PC-3 (cell line): ENCODE measurements at regions not wholly inside any gene's neighbourhood (a gene's known extent, or its start where the extent isn't known, plus 50 kb on each side); places are given as distances from the start of the nearest gene placed in this dataset.
"Not testable (repeated sequence)": the region's sequence is repeated elsewhere in the genome, so short reads cannot be mapped to it uniquely, and the experiment has no call there.

ENCODE experiments used
- ATAC-seq: fragments of 200-7000 bp; cut with Tn5 transposase; 2 replicates; pipeline ENCODE4 v1.9.1; 2020; ENCODE audit warnings: mild to moderate bottlenecking, moderate library complexity
- BruUV-seq: library from RNA; stranded (reverse); fragments of 400-500 nt; replicated peaks from 2 replicates; lab custom pipeline; 2021; lab: Mats Ljungman, UMichigan
- CTCF ChIA-PET: fragments of 300-600 bp; sonication (Branson Sonifier 250); formaldehyde crosslinking; loops from one replicate; lab custom pipeline; 2022; ENCODE audit warnings: antibody characterized with exemption; lab: Charles Lee
- POLR2A ChIA-PET: fragments of 300-600 bp; sonication (Branson Sonifier 250); formaldehyde crosslinking; loops from one replicate; lab custom pipeline; 2022; ENCODE audit warnings: antibody characterized with exemption; ENCODE audit not compliant: unreplicated experiment; lab: Charles Lee
- DNase-seq: peaks from one replicate; pipeline ENCODE4 v3.0.0-alpha.2; 2015
- H2AFZ ChIP-seq: fragments of 300-600 bp; sonication (generic); 2 replicates; pipeline ENCODE4 v1.6.0; 2016; ENCODE audit warnings: antibody characterized with exemption, low read length
- H3F3A ChIP-seq: fragments of 300-600 bp; sonication (generic); one replicate; pipeline ENCODE4 v1.6.0; 2017; ENCODE audit warnings: antibody characterized with exemption, low read length, control low read depth, mild to moderate bottlenecking; ENCODE audit not compliant: unreplicated experiment
- H3K27ac ChIP-seq: fragments of 300-600 bp; sonication (generic); 2 replicates; pipeline ENCODE4 v1.5.1; 2016; ENCODE audit warnings: mild to moderate bottlenecking, low read length
- H3K27me3 ChIP-seq: fragments of 300-600 bp; sonication (generic); 2 replicates; pipeline ENCODE4 v1.6.1; 2016; ENCODE audit warnings: low read length, mixed read lengths
- H3K36me3 ChIP-seq: fragments of 300-600 bp; sonication (generic); 2 replicates; pipeline ENCODE4 v1.6.1; 2016; ENCODE audit warnings: low read depth, mixed run types, low read length, mixed read lengths
- H3K4me1 ChIP-seq: fragments of 300-600 bp; sonication (generic); 2 replicates; pipeline ENCODE4 v1.5.1; 2016; ENCODE audit warnings: low read length; ENCODE audit not compliant: insufficient read depth
- H3K4me2 ChIP-seq: fragments of 300-600 bp; sonication (generic); 2 replicates; pipeline ENCODE4 v1.6.0; 2016; ENCODE audit warnings: low read length
- H3K4me3 ChIP-seq: fragments of 300-600 bp; sonication (generic); 2 replicates; pipeline ENCODE4 v1.5.1; 2016; ENCODE audit warnings: mild to moderate bottlenecking, low read length, mixed read lengths
- H3K79me2 ChIP-seq: fragments of 300-600 bp; sonication (generic); 2 replicates; pipeline ENCODE4 v1.6.1; 2017; ENCODE audit warnings: low read length, mixed read lengths
- H3K9ac ChIP-seq: fragments of 300-600 bp; sonication (generic); 2 replicates; pipeline ENCODE4 v1.6.0; 2016; ENCODE audit warnings: mild to moderate bottlenecking, low read length
- H3K9me2 ChIP-seq: fragments of 300-600 bp; sonication (generic); replicated peaks from 2 replicates; pipeline ENCODE4 v1.6.1; 2016; ENCODE audit warnings: mixed run types, low read length, mixed read lengths
- H3K9me3 ChIP-seq: fragments of 300-600 bp; sonication (generic); 2 replicates; pipeline ENCODE4 v1.6.1; 2016; ENCODE audit warnings: low read length, mixed read lengths
- H4K20me1 ChIP-seq: fragments of 300-600 bp; sonication (generic); 2 replicates; pipeline ENCODE4 v1.6.1; 2016; ENCODE audit warnings: low read length, mixed read lengths
- EZH2 ChIP-seq: fragments of 300-600 bp; sonication (generic); IDR thresholded peaks from one replicate; pipeline ENCODE4 v1.6.1; 2017; ENCODE audit warnings: antibody characterized with exemption, mild to moderate bottlenecking, low read length; ENCODE audit not compliant: unreplicated experiment
- EZH2phosphoT487 ChIP-seq: fragments of 300-600 bp; sonication (generic); IDR thresholded peaks from 2 replicates; pipeline ENCODE4 v1.6.1; 2018; ENCODE audit warnings: mild to moderate bottlenecking, antibody characterized with exemption, low read length, borderline replicate concordance
- intact Hi-C: fragments of 100-400 bp; cut with micrococcal nuclease; formaldehyde crosslinking; loops from 2 replicates; pipeline ENCODE4 v1.9.0; 2023
- TF ChIP-seq, protein P1 (sequence below): fragments of 300-600 bp; sonication (generic); conservative IDR thresholded peaks from 2 replicates; pipeline ENCODE4 v1.5.1; 2017; ENCODE audit warnings: antibody characterized with exemption, low read depth, mild to moderate bottlenecking, low read length

GRCh38 chr6:80991316-80991715 is 761.2 kb downstream of the TENT5A start:
- Histone ChIP-seq H3K27me3 (no peaks in the 10 kb centered on the region), H3K9me3 (no peaks in the 10 kb centered on the region), H3K9me2 (no peaks in the 10 kb centered on the region), H3K27ac (no peak overlapping the region), H3K79me2 (no peaks in the 10 kb centered on the region), H3K4me3 (no peak overlapping the region), H3K36me3 (no peaks in the 10 kb centered on the region), H3K4me2 (no peak overlapping the region), H3F3A (no peaks in the 10 kb centered on the region), H3K4me1 (no peaks in the 10 kb centered on the region), H4K20me1 (no peaks in the 10 kb centered on the region), H2AFZ (no peak overlapping the region), H3K9ac (no peak overlapping the region)
- TF ChIP-seq, protein P1, sequence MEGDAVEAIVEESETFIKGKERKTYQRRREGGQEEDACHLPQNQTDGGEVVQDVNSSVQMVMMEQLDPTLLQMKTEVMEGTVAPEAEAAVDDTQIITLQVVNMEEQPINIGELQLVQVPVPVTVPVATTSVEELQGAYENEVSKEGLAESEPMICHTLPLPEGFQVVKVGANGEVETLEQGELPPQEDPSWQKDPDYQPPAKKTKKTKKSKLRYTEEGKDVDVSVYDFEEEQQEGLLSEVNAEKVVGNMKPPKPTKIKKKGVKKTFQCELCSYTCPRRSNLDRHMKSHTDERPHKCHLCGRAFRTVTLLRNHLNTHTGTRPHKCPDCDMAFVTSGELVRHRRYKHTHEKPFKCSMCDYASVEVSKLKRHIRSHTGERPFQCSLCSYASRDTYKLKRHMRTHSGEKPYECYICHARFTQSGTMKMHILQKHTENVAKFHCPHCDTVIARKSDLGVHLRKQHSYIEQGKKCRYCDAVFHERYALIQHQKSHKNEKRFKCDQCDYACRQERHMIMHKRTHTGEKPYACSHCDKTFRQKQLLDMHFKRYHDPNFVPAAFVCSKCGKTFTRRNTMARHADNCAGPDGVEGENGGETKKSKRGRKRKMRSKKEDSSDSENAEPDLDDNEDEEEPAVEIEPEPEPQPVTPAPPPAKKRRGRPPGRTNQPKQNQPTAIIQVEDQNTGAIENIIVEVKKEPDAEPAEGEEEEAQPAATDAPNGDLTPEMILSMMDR: no peak
- TF ChIP-seq EZH2phosphoT487 (no peak), EZH2 (no peak)
- POLR2A ChIA-PET: no interaction called here
- DNase-seq (no peak), ATAC-seq (no peak)
- BruUV-seq: no TSS peak
- CTCF ChIA-PET: no interaction called here
- intact Hi-C loops: no loop called here

GRCh38 chr6:80988892-80989291 is 763.6 kb downstream of the TENT5A start:
- intact Hi-C loops: no loop called here
- Histone ChIP-seq H3K79me2 (no peaks in the 10 kb centered on the region), H3K9me3 (no peaks in the 10 kb centered on the region), H3F3A (no peaks in the 10 kb centered on the region), H3K9me2 (no peaks in the 10 kb centered on the region), H3K4me1 (no peaks in the 10 kb centered on the region), H3K27ac (no peak overlapping the region), H4K20me1 (no peaks in the 10 kb centered on the region), H2AFZ (no peak overlapping the region), H3K36me3 (no peaks in the 10 kb centered on the region), H3K27me3 (no peaks in the 10 kb centered on the region), H3K4me3 (no peak overlapping the region), H3K4me2 (no peak overlapping the region), H3K9ac (no peak overlapping the region)
- POLR2A ChIA-PET: no interaction called here
- no peak for ATAC-seq
- BruUV-seq: no TSS peak
- TF ChIP-seq, protein P1: no peak
- TF ChIP-seq EZH2phosphoT487: no peak
- TF ChIP-seq EZH2: no peak
- no peak for DNase-seq
- CTCF ChIA-PET: no interaction called here

DNA sequence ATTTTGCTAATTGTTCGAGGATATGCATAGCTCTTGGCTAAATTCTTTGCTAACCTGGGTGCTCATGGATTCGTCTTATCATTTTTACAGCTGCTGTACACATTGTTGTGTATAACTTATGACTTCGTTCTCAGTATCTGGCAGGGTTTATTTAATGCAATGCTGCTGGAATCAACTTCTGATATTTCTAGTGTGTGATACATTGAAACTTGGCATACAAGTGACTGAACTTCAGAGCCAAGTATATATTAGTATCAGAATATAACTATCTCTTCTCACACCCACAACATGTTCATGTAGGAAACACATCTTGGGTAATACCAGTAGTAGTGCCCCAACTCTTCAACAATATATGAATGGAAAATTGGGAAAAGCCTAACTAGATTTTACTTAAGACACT is 764.2 kb downstream of the TENT5A start:
- H3K9me3 ChIP-seq: no peaks in the 10 kb centered on the region
- DNase-seq (no peak), ATAC-seq (no peak)
- no peak overlapping the region for H3K4me2 ChIP-seq
- H3K79me2 ChIP-seq: no peaks in the 10 kb centered on the region
- H3F3A ChIP-seq: no peaks in the 10 kb centered on the region
- no peaks in the 10 kb centered on the region for H3K9me2 ChIP-seq
- no peaks in the 10 kb centered on the region for H3K4me1 ChIP-seq
- BruUV-seq: no TSS peak
- H4K20me1 ChIP-seq: no peaks in the 10 kb centered on the region
- intact Hi-C loops: no loop called here
- TF ChIP-seq EZH2phosphoT487 (no peak), EZH2 (no peak)
- TF ChIP-seq, protein P1: no peak
- POLR2A ChIA-PET: no interaction called here
- CTCF ChIA-PET: no interaction called here
- H3K27me3 ChIP-seq: no peaks in the 10 kb centered on the region
- no peak overlapping the region for H3K9ac ChIP-seq
- no peaks in the 10 kb centered on the region for H3K36me3 ChIP-seq
- no peak overlapping the region for H2AFZ ChIP-seq
- no peak overlapping the region for H3K4me3 ChIP-seq
- H3K27ac ChIP-seq: no peak overlapping the region

- intact Hi-C loops, H3F3A ChIP-seq, H3K9me3 ChIP-seq, DNase-seq, POLR2A ChIA-PET, H3K4me3 ChIP-seq, H2AFZ ChIP-seq, H3K27ac ChIP-seq, H3K36me3 ChIP-seq, ATAC-seq, H3K4me1 ChIP-seq, BruUV-seq, H3K9me2 ChIP-seq, H3K79me2 ChIP-seq, H3K4me2 ChIP-seq, CTCF ChIA-PET, H3K27me3 ChIP-seq, H3K9ac ChIP-seq, H4K20me1 ChIP-seq: not testable (repeated sequence)
These were observed 771.3 kb downstream of the TENT5A start for GRCh38 chr6:80981226-80981625.
